GM12878 (cell line): ENCODE measurements at regions not wholly inside any gene's neighbourhood (a gene's known extent, or its start where the extent isn't known, plus 50 kb on each side); places are given as distances from the start of the nearest gene placed in this dataset.

ENCODE experiments used
- ATAC-seq: fragments of 200-7000 bp; cut with Tn5 transposase; 3 replicates; pipeline ENCODE4 v1.9.1; 2020; ENCODE audit warnings: mild to moderate bottlenecking, moderate library complexity
- BruUV-seq: library from RNA; stranded (reverse); fragments of 400-500 nt; replicated peaks from 2 replicates; lab custom pipeline; 2021; lab: Mats Ljungman, UMichigan
- CTCF ChIA-PET: fragments of 300-600 bp; sonication (Branson Sonifier 250); formaldehyde crosslinking; extraction: SDS; loops from one replicate; lab custom pipeline; 2021; ENCODE audit warnings: inconsistent platforms; lab: Yijun Ruan, JAX
- POLR2A ChIA-PET: fragments of 350-600 bp; formaldehyde crosslinking; extraction: SDS; loops from one replicate; lab custom pipeline; 2021; ENCODE audit warnings: inconsistent platforms; lab: Charles Lee
- RAD21 ChIA-PET: fragments of 300-600 bp; sonication (Branson Sonifier 250); formaldehyde crosslinking; loops from one replicate; lab custom pipeline; 2023; ENCODE audit warnings: antibody characterized with exemption; ENCODE audit not compliant: unreplicated experiment; lab: Charles Lee
- SMC1A ChIA-PET: fragments of 300-600 bp; sonication (Branson Sonifier 250); formaldehyde crosslinking; loops from one replicate; lab custom pipeline; 2023; ENCODE audit not compliant: unreplicated experiment, uncharacterized antibody; lab: Charles Lee
- DNase-seq: peaks from one replicate; pipeline ENCODE4 v3.0.0-alpha.2; 2011; ENCODE audit warnings: low read depth, low spot score
- FAIRE-seq: peaks from 3 replicates; lab custom pipeline; 2011; peaks lifted over from hg19 to GRCh38; lab: Jason Lieb, UNC
- H2AFZ ChIP-seq: 2 replicates; pipeline ENCODE4 v1.6.0; 2011; ENCODE audit warnings: low read depth, low read length, control low read depth; ENCODE audit not compliant: control insufficient read depth
- H3K27ac ChIP-seq: 2 replicates; pipeline ENCODE4 v1.5.1; 2011; ENCODE audit warnings: control low read depth; ENCODE audit not compliant: control insufficient read depth, insufficient read depth
- H3K27me3 ChIP-seq, 2 experiments: replicated peaks in 1 of 2; 2 replicates each; pipeline versions ENCODE4 v1.6.0 to v1.6.1; 2011; ENCODE audit warnings: low read length in 1 of 2; ENCODE audit not compliant: control insufficient read depth in 2 of 2, insufficient read depth in 2 of 2
- H3K36me3 ChIP-seq, 2 experiments: 2 replicates each; pipeline ENCODE4 v1.5.1; 2011; ENCODE audit warnings: low read length in 1 of 2; ENCODE audit not compliant: control insufficient read depth in 2 of 2, insufficient read depth in 2 of 2
- H3K4me1 ChIP-seq: 2 replicates; pipeline ENCODE4 v1.6.1; 2011; ENCODE audit warnings: mild to moderate bottlenecking, low read length, moderate library complexity, mixed read lengths; ENCODE audit not compliant: control insufficient read depth, insufficient read depth
- H3K4me2 ChIP-seq: 2 replicates; pipeline ENCODE4 v1.6.0; 2011; ENCODE audit warnings: control low read depth; ENCODE audit not compliant: control insufficient read depth, insufficient read depth
- H3K4me3 ChIP-seq: fragments of 200-600 bp; sonication (generic); 2 replicates; pipeline ENCODE4 v1.5.1; 2016
- H3K79me2 ChIP-seq: 2 replicates; pipeline ENCODE4 v1.6.0; 2011; ENCODE audit warnings: low read length; ENCODE audit not compliant: control insufficient read depth, insufficient read depth
- H3K9ac ChIP-seq: 2 replicates; pipeline ENCODE4 v1.8.0; 2011; ENCODE audit warnings: low read length, control low read depth, mixed read lengths; ENCODE audit not compliant: control insufficient read depth, insufficient read depth
- H3K9me3 ChIP-seq: replicated peaks from 3 replicates; pipeline ENCODE4 v1.5.1; 2011; ENCODE audit warnings: mild to moderate bottlenecking, low read length; ENCODE audit not compliant: control insufficient read depth, insufficient read depth
- H4K20me1 ChIP-seq: 2 replicates; pipeline ENCODE4 v1.6.0; 2011; ENCODE audit not compliant: control insufficient read depth, insufficient read depth
- ATF7 ChIP-seq: fragments of 450-650 bp; IDR thresholded peaks from 2 replicates; pipeline ENCODE4 v1.6.1; 2016; ENCODE audit warnings: low read depth, mild to moderate bottlenecking
- CBFB ChIP-seq: IDR thresholded peaks from 2 replicates; pipeline ENCODE4 v1.6.1; 2016; ENCODE audit warnings: antibody characterized with exemption, low read depth
- CBX5 ChIP-seq: sonication (generic); IDR thresholded peaks from 2 replicates; pipeline ENCODE4 v1.6.1; 2016; ENCODE audit warnings: low read depth, moderate library complexity, mild to moderate bottlenecking, inconsistent platforms
- CREB1 ChIP-seq: IDR thresholded peaks from 2 replicates; pipeline ENCODE4 v1.6.1; 2012; ENCODE audit warnings: low read depth, mild to moderate bottlenecking, inconsistent platforms
- EED ChIP-seq: sonication (generic); IDR thresholded peaks from 2 replicates; pipeline ENCODE4 v1.6.1; 2016; ENCODE audit warnings: antibody characterized with exemption, low read depth
- FOS ChIP-seq: IDR thresholded peaks from 3 replicates; pipeline ENCODE4 v1.6.1; 2011; ENCODE audit warnings: borderline replicate concordance; ENCODE audit not compliant: insufficient read length; ENCODE audit errors: extremely low read depth
- GATAD2B ChIP-seq: fragments of 450-650 bp; conservative IDR thresholded peaks from 2 replicates; pipeline ENCODE4 v1.6.1; 2017; ENCODE audit warnings: low read depth, mild to moderate bottlenecking, moderate library complexity
- KLF5 ChIP-seq: fragments of 450-650 bp; IDR thresholded peaks from 2 replicates; pipeline ENCODE4 v1.6.1; 2014; ENCODE audit warnings: mild to moderate bottlenecking; ENCODE audit not compliant: partially characterized antibody
- STAT1 ChIP-seq: fragments of 450-650 bp; conservative IDR thresholded peaks from 2 replicates; pipeline ENCODE4 v1.6.1; 2014; ENCODE audit warnings: antibody characterized with exemption, mild to moderate bottlenecking
- SUZ12 ChIP-seq: fragments of 200-600 bp; sonication (generic); IDR thresholded peaks from one replicate; pipeline ENCODE4 v1.6.1; 2018; ENCODE audit warnings: antibody characterized with exemption, mild to moderate bottlenecking; ENCODE audit not compliant: unreplicated experiment
- TCF12 ChIP-seq: IDR thresholded peaks from 2 replicates; pipeline ENCODE4 v1.6.1; 2011; ENCODE audit warnings: low read depth, mild to moderate bottlenecking, low read length
- TCF7 ChIP-seq: IDR thresholded peaks from 2 replicates; pipeline ENCODE4 v1.6.1; 2014; ENCODE audit warnings: antibody characterized with exemption, borderline replicate concordance
- whole genome bisulfite sequencing: methylation state at CpG from one replicate; pipeline ENCODE4 v1.1.6; 2016; ENCODE audit warnings: low lambda C conversion rate; ENCODE audit not compliant: insufficient replicate concordance, insufficient coverage; ENCODE audit errors: missing lambda C conversion rate; 5-methylcytosine and 5-hydroxymethylcytosine counted together
- in situ Hi-C: fragments of 300-500 bp; cut with MboI; formaldehyde crosslinking; loops from 9 replicates; pipeline ENCODE4 v1.14.3; 2018; ENCODE audit warnings: mixed read lengths
- intact Hi-C: fragments of 100-400 bp; cut with micrococcal nuclease; formaldehyde crosslinking; loops from one replicate; pipeline ENCODE4 v1.14.2; 2022; ENCODE audit not compliant: unreplicated experiment
- TF ChIP-seq, protein P1 (sequence below): fragments of 450-650 bp; formaldehyde crosslinking; IDR thresholded peaks from 2 replicates; pipeline ENCODE4 v1.4.0; 2022; ENCODE audit warnings: mild to moderate bottlenecking, moderate library complexity

DNA sequence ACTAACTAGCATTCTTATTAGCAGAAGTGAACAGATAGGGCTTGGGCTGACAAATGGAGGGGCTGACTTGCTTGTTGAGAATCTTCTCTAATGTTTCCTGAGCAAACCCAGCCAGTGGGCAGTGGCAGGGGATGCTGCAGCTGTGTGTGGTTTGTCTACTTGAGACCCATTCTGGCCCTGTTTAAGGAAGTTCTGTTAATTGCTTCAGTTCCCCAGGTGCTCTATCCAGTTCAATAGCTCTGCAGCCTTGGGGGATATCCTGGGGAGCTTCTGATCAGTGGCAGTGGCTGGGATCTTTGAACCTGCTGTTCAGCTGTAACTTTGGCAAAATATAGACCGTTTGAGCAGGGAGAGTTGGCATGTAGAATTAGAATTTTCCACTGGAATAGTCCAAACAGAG, 137.4 kb downstream of the ZNF326 start:
- intact Hi-C loops, result no loop called here
- ChIA-PET SMC1A (interaction anchor here (0.6 to 3.7 kb wide), 25 partner anchors 8 to 589 kb away, joined by 3 to 24 read pairs (median 4); no protein-coding TSS in a partner anchor), RAD21 (interaction anchor here (0.5 to 3.0 kb wide), 14 partner anchors 8 to 1033 kb away, joined by 3 to 25 read pairs (median 4); no protein-coding TSS in a partner anchor)

More for the DNA sequence above, 137.4 kb downstream of the ZNF326 start:
- H3K9ac ChIP-seq, result no peak overlapping the region
- POLR2A ChIA-PET, result interaction anchor here (0.7 kb wide), 1 partner anchor 43 kb away, joined by 3 read pairs; no protein-coding TSS in a partner anchor
- TF ChIP-seq TCF7, result no peak
- TF ChIP-seq, protein P1, sequence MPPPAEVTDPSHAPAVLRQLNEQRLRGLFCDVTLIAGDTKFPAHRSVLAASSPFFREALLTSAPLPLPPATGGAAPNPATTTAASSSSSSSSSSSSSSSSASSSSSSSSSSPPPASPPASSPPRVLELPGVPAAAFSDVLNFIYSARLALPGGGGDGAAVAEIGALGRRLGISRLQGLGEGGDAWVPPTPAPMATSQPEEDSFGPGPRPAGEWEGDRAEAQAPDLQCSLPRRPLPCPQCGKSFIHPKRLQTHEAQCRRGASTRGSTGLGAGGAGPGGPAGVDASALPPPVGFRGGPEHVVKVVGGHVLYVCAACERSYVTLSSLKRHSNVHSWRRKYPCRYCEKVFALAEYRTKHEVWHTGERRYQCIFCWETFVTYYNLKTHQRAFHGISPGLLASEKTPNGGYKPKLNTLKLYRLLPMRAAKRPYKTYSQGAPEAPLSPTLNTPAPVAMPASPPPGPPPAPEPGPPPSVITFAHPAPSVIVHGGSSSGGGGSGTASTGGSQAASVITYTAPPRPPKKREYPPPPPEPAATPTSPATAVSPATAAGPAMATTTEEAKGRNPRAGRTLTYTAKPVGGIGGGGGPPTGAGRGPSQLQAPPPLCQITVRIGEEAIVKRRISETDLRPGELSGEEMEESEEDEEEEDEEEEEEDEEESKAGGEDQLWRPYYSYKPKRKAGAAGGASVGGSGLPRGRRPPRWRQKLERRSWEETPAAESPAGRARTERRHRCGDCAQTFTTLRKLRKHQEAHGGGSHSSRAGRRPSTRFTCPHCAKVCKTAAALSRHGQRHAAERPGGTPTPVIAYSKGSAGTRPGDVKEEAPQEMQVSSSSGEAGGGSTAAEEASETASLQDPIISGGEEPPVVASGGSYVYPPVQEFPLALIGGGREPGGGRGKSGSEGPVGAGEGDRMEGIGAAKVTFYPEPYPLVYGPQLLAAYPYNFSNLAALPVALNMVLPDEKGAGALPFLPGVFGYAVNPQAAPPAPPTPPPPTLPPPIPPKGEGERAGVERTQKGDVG (CRISPR knock-in tag), result no peak
- TF ChIP-seq KLF5, result no peak
- TF ChIP-seq SUZ12, result no peak
- no peak for TF ChIP-seq ATF7
- TF ChIP-seq STAT1, result no peak
- TF ChIP-seq CREB1, result no peak
- TF ChIP-seq TCF12, result no peak
- TF ChIP-seq EED, result no peak
- TF ChIP-seq CBFB, result no peak
- TF ChIP-seq GATAD2B, result no peak
- TF ChIP-seq CBX5, result no peak
- TF ChIP-seq FOS, result no peak
- ATAC-seq (peak; percentile 21), FAIRE-seq (no peak), DNase-seq (no peak)
- no peaks in the 10 kb centered on the region for H3K4me1 ChIP-seq
- no peaks in the 10 kb centered on the region; a peak in 1 of 4 replicates for H3K27me3 ChIP-seq
- H3K4me2 ChIP-seq, result no peak overlapping the region
- H3K36me3 ChIP-seq, result no peaks in the 10 kb centered on the region
- CTCF ChIA-PET, result interaction anchor here (0.7 to 3.8 kb wide), 30 partner anchors 12 to 1034 kb away, joined by 3 to 37 read pairs (median 6); no protein-coding TSS in a partner anchor
- no peaks in the 10 kb centered on the region for H3K79me2 ChIP-seq
- in situ Hi-C loops, result no loop called here
- no peak overlapping the region for H3K4me3 ChIP-seq
- no peaks in the 10 kb centered on the region for H3K9me3 ChIP-seq
- WGBS, result 0% methylated on average over 1 of the region's 1 CpG
- no TSS peak for BruUV-seq
- H4K20me1 ChIP-seq, result no peaks in the 10 kb centered on the region
- no peak overlapping the region for H3K27ac ChIP-seq
- no peak overlapping the region for H2AFZ ChIP-seq
